H1 (cell line): ENCODE measurements at regions not wholly inside any gene's neighbourhood (a gene's known extent, or its start where the extent isn't known, plus 50 kb on each side); places are given as distances from the start of the nearest gene placed in this dataset.

Experiments
- CHD1 ChIP-seq: IDR thresholded peaks from 2 replicates; pipeline ENCODE4 v1.6.1; 2012; ENCODE audit warnings: low read depth, low read length, improper control_type of control experiment
- CHD2 ChIP-seq: IDR thresholded peaks from 2 replicates; pipeline ENCODE4 v1.6.1; 2012; ENCODE audit warnings: low read length, improper control_type of control experiment
- CHD7 ChIP-seq: fragments of 300-600 bp; sonication (generic); IDR thresholded peaks from 2 replicates; pipeline ENCODE4 v1.7.1; 2012; ENCODE audit warnings: low read length, moderate library complexity, mild to moderate bottlenecking, inconsistent platforms; ENCODE audit not compliant: insufficient replicate concordance
- CTBP2 ChIP-seq: IDR thresholded peaks from 2 replicates; pipeline ENCODE4 v1.7.0; 2011; ENCODE audit warnings: borderline replicate concordance, mild to moderate bottlenecking, moderate library complexity, mixed read lengths, low read length; ENCODE audit not compliant: insufficient read depth, insufficient read length
- HDAC6 ChIP-seq: IDR thresholded peaks from one replicate; pipeline ENCODE4 v1.7.1; 2012; ENCODE audit warnings: low read depth, mild to moderate bottlenecking, inconsistent platforms, low read length, moderate library complexity
- NANOG ChIP-seq: IDR thresholded peaks from 2 replicates; pipeline ENCODE4 v1.6.1; 2011; ENCODE audit warnings: low read length, low read depth, mild to moderate bottlenecking, inconsistent platforms; ENCODE audit not compliant: insufficient read depth, poor library complexity, severe bottlenecking
- RAD21 ChIP-seq, 2 experiments: IDR thresholded peaks in 1 of 2; conservative IDR thresholded peaks in 1 of 2; 2 replicates each; pipeline ENCODE4 v1.6.1; 2011; ENCODE audit warnings: low read depth in 2 of 2, low read length in 2 of 2, improper control_type of control experiment in 1 of 2, inconsistent platforms in 1 of 2, mild to moderate bottlenecking in 1 of 2, moderate library complexity in 1 of 2

GRCh38 chr4:15333692-15334633 lies 93.9 kb upstream of the C1QTNF7 start (continued):
- TF ChIP-seq CHD7 (no peak), RAD21 (IDR thresholded peaks at IDR 0.05 in 1 of 2, conservative IDR thresholded peaks at IDR 0.05 in 1 of 2; ENCODE audit: low read depth in 2 of 2, low read length in 2 of 2) (no peak), NANOG (no peak), CHD1 (no peak), HDAC6 (no peak), CTBP2 (no peak), CHD2 (no peak)
